ENCODE measurements at regions not wholly inside any gene's neighbourhood (a gene's known extent, or its start where the extent isn't known, plus 50 kb on each side); places are given as distances from the start of the nearest gene placed in this dataset.

DNA sequence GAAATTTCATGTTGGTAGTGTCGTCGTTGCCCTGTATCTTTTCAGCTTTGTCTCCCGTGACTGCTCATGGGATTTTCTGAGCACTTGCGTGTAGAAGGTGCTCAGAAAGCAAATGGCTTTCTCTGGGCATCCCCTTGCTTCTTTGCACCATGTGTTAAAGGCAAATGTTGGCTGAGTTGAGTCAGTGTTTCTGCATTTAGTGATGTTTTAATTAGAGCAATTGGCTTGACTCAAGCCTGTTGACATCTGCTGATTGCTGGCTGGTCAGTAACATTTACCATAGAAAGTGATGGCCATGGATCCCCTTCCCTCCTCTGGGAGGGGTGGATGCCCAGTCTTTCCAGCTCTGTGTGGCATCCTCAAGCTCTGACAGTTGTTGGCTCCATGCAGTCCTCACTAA is 187.2 kb upstream of the MPHOSPH6 start:
- DNase-seq, result no peak

DNA sequence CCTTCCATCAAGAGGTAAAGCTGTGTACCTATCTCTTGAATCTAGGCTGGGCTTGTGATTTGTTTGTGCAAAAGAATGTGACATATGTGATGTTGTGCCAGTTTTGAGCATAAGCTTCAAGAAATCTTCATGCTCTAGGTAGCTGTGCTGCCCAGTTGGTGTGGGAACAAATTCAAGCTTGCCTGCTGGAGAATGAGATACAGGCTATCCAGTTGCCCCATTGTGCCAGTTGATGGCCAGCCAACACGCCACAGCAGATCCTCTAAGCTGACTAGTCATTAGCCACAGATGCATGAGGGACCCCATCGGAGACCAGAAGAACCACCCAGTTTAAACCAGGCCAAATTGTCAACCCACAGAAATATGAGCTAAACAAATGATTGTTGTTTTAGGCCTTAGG is 180.5 kb upstream of the MPHOSPH6 start:
- DNase-seq, result no peak

DNA sequence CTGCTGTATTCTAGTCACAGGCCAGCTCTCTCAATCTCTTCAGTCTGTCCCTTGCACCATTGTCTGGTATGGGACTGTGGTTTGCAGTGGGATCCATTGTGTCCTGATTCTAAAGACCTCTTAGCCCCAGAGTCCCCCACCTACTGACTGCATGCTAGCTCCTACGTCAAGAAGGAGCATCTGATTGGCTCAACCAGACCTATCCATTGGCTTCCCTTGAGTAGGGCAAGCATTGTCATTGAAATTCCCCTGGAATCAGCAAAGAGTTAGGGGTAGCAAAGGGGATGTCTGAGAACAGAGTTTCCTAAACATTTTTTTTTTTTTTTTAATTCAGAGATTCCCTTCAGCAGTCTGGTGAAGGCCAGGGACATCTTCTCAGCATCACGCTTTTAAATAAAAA is 175.3 kb upstream of the MPHOSPH6 start:
- DNase-seq, result no peak

DNA sequence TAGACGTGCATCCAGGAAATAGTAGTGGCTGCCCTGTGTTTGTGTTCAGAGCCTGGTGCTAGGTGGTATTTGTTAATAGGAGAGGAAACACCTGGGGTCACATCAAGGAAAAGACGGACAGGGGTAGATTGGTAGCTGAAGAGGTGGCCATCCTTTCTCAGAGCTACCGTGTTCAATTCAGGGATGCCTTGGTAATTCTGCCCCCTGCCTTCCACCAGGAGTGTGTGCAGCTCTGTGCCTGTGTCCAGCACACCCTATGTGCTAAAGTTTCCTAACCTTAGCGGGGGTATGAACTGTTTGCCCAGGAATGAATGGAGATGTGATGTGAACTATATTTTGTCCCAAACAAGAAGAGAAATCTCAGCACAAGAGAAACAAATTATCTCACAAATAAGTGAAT is 174.1 kb upstream of the MPHOSPH6 start:
- DNase-seq, result no peak

DNA sequence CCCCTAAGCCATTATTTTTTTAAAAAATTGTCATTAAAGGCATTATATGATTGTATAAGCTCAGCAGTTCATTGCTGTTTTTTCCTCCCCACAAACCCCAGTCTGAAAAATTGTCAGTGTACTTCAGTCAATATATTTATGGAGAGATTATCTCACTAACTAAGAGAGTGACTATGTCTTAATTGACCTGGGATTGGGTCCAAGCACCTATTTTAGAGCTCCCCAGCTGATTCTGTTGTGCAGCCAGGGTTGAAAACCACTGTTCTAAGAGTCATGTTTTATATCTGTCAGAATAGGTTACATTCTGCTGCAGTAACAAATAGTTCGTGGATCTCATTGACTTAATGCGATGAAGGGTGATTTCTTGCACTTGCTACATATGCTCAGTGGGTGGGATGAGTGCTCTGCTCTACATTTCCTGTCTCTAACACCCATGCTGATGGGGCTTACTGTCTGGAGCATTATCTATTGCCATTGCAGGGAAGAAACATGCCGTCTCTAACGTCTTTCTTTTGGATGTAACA is 171.2 kb upstream of the MPHOSPH6 start:
- no peak for DNase-seq

DNA sequence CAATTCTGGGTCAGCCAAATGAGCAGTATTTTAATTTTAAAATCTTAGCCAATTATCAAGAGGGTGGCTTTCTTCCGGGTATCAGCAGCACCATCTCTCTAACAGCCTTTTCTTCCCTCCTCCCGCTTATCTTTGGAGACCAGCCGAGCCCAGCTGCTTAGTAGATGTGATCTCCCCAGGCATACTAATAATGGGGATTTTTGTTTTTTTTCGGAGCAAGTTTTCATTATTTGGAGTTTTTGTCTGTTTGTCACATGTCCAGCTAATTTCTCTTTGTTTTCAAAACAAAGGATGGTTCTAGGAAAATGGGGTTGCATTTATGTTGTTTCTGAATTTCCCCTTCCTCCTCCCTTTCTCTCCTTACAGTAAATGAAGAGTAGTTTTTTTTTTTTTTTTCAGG is 170.5 kb upstream of the MPHOSPH6 start:
- DNase-seq, result no peak

DNA sequence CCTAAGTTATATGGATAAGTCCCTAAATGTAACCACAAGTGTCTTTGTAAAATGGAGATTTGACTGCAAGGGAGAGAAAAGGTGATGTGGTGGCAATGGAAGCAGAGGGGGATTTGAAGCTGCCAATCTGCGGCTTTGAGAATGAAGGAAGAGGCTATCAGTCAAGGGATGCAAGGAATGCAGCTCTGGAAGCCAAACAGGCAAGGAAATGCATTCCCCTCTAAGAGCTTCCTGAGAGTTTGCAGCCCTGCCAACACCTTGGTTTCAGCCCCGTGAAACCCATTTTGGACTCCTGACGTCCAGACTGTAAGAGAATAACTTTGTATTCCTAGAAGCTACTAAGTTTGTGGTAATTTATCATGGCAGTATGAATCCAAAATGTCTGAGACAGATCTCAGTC is 167.3 kb upstream of the MPHOSPH6 start:
- no peak for DNase-seq

DNA sequence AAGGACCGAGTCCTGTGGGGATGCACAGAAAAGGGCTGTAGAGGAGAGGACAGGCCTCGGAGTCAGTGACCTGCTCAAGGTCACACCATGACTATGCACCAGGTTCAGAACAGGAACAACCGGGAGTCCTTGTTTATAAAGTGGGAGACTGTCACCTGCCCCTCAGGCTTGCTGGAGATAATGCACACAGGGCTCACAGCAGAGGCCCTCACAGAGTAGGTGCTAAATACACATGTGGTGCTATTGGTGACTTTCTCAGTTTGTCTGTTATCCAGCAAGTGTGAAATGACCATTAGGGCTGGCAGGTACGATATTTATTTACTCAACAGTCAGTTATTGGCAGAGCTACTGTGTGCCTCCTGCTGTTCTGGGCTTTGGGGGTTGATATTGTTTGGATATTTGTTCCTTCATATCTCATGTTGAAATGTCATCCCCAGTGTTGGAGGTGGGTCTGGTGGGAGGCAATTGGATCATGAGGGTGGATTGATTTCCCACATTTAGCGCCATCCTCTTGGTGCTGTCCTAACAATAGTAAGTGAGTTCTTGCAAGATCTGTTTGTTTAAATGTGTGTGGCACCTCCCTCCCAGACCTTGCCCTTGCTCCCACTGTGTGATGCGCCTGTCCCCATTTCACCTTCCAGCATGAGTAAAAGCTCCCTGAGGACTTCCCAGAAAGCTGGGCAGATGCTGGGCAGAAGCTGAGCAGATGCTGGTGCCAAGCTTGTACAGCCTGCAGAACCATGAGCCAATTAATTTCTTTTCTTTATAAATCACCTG is 162.1 kb upstream of the MPHOSPH6 start:
- DNase-seq, result no peak

DNA sequence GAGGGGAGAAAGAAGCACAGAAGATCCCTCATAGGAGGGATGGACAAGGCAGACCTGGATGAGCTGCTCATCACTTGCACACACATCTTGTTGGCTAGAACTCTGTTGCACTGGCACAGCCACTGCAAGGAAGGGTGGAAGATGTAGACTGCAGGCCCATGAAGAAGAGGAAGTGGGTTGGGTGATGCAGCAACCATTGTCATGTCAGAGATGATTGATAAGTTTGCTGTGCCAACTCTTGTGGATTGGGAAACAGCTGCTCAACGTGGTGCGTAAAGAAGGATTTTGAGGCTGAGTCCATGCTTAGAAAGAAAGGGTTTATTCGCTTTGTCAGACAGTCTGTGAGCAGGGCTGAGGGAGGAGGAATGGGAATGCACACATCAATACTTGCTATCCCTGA is 161.4 kb upstream of the MPHOSPH6 start:
- DNase-seq, result no peak

DNA sequence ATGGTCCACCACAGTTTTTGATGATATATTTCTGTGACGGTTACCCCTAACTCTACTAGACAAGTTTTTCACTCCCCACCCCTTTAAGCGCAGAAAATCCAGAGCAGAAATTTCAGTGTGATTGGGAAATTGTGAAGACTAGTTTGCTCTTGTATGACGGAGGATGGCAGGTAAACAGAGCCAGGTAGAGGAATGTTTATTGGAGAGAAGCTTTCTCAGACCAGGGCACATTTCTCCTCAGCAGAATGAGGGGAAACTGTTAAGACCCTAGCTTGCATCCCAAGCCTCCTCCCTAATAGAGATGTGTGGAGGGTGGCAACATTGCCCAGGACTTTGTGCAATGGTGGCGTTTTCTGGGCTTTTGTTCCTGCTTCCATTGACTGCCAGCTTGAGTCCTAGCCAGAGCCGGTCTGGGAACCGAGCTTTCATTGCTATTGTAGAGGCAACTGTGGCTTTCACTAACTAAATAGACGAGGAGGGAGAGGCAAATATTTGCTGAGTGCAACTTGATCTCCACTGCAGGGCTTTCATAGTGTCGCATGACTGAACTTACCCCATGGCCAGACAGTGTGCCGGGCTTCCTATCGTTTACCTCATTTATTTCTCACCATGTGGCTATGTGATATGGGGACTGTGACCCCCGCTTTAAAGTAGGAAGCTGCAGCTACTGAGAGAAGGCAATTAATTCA is 159.6 kb upstream of the MPHOSPH6 start:
- DNase-seq, result no peak

DNA sequence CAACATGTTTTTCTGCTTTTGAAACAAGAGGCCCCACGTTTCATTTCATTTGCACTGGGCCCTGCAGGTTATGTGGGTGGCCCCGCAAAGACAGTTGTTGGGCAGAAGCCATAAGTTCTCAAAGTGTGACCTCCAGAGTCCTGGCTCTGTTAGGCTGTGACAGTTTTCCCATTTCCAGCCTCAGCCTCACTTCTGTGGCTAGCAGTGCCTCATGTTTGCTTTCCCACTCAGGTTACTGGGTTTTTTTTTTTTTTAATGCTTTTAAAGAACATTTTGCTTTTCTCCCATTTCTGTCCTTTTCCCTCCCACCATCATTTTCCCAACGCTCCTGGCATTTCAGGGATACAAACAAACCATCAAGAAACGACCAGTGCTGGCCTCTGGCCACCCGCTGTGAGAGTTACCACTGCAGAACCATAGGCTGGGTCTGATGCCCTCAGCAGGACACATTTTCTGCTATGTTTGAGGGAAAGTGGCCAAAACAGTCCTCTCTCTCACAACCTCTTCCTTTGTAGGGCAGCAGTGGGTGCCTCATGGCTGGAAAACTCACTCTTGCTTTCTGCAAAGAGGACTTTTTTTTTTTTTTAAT is 159.0 kb upstream of the MPHOSPH6 start:
- no peak for DNase-seq

DNA sequence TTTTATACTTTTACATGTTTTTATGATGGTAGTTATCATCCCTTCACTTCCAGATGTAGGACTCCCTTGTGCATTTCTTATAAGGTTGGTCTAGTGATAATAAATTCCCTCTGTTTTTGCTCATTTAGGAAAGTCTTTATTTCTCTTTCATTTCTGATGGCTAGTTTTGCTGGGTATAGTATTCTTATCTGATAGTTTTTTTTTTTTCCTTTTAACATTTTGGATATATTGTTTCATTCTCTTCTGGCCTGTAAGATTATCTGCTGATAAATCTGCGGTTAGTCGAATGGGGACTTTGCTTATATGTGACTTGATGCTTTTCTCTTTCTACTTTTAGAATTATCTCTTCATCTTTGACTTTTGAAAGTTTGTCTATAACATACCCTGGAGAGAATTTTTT is 153.1 kb upstream of the MPHOSPH6 start:
- DNase-seq, result no peak

DNA sequence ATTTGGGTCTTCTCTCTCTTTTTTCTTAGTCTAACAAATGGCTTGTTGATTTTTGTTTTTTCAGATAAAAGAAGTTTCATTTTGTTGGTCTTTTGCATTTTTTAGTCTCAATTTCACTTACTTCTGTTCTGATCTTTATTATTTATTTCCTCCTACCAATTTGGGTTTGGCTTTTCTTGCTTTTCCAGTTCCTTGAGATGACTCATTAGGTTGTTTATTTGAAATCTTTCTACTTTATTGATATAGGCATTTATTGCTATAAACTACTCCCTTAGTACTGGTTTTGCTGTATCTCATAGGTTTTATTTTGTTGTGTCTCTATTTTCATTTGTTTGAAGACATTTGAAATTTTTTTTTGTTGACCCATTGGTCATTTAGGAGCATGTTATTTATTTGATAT is 152.2 kb upstream of the MPHOSPH6 start:
- DNase-seq, result no peak

DNA sequence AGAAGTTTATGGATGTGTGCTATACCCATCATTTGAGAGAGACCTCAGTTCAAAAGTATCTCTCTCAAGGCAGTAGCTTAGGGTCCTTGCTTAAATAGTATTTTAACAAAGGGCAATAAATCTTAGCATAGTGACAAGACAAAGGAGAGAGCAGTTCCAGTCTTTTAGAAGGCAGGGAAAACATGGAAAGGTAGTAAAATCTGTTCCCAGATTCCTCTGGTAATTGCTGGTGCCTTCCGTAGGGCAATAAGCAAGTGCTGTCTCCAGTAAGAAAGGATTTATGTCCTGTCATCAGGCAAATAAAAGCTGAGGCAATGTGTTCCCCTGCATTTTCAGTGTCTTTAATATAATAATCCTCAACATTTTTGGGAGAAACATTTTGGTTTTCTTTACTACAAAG is 149.0 kb upstream of the MPHOSPH6 start:
- DNase-seq, result no peak

DNA sequence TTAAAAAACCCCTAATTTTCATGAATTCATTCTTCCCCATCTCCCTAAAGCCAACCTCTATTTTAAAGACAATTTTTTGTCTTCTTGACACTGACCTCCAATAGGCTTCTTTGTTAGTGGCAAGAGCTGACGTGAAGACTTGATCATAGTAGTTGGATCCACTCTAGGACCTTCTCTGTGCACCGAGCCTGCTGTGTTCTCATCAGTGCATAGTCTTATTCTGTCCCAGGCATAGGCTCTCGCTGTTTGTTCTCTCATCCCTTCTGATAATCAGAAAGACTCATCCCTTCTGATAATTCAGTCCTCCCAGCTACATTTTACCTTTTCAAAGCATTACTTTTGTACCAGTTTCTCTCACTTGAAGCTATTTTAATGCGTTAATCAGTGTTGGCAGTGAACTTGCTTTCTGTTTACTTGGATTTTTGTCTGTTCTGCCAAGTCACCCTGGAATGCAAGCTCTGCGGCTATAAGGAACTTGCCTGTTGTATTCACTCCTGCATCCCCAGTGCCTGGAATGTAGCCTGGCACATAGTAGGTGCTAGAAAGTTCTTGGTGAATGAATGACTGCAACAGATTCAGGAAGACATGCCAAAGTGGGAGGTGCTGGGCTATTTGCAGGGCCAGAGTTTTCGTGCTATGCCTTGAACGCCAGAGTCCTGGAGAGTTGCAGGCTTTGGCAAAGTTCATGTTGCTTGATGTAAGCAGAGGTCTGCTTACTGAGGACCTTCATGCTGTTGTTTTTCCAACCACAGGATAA is 147.6 kb upstream of the MPHOSPH6 start:
- DNase-seq, result no peak

DNA sequence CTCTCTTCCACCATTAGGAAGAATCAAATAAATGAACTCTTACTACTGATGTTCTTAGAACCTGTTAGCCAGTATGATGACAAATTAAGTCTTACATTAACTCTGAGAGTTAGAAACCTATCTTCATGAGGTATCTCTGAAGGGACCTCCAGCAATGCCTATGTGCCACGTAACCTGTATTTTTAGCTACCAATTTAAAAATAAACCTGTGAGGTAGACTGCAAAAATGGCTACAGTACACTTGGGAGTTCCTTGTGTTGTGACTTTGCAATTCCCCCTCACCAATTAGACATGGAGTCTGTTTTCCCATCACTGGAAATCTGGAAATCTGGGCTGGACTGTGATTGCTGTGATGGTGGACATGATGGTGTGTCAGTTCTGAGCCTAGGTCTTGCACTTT is 143.7 kb upstream of the MPHOSPH6 start:
- no peak for DNase-seq

DNA sequence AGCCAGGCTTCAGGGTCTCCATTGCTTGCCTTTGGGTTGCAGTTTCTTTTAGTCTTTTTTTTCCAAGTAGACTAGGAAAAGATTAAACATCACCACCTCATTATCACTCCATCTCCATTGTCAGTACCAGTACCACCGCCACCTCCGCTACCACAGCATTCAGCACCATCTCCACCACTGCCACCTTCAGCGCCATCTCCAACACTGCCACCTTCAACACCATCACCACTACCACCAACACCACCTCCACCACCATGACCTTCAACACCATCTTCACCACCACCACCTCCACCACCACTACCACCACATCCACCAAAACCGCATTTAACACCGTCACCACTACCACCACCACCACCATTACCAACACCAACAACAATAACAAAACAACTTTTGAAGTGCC is 141.5 kb upstream of the MPHOSPH6 start:
- no peak for DNase-seq

DNA sequence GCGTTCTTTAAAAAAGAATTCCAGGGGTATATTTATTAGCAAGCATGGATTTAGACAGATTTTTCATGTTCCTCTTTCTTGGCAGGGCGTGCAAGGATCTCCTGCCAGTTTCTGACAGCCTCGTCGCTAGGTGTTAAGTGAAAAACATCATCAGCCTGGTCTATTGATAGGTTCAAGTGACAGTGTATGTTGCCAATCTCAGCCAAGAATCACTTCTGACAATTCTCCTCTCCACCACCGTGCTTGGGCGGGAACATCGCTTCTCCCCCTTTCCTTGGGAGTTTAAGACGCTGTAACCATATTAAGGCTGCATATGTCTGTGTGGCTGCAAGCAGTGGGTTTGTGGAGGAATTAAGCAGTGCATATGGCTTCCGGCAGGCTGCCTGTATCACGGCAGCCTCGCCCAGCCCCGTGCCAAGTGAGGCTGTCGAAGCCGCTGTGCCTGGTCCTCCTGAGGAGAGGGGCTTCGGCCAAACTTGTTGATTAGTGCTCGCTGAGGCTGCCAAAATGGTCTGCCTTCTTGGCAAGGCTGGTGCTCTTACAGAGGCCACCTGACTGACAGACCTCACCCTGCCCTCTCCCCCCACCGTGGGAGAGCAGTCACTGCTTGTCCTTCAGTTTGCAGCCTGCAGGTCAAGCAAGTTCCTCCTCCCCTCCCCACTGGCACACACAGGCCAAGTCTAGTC is 132.2 kb upstream of the MPHOSPH6 start:
- no peak for DNase-seq

DNA sequence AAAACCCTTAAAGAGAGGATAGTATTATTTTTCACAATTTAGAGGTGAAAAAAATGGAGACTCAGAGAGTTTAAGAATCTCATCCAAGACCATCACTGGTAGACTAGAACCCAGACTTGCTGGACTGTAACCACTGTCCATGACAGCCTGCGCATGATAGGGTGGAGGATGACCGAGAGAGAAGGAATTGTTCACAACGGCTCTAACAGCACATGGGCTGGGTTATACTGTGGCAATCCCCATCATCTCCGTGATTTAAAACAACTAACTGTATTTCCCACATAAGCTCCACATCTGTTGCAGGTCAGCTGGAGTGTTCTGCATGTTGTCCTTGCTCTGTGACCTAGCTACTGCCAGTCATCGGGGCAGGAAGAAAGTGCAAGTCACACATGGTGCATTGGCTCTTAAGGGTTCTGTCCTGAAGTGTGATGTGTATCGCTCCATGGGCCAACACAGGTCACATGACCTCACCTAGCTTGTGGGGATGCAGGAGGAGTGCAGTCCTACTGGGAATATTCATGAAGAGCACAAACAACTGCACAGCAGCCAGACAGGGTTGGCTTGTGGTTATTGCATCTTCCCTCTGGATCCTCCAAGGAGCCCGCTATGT is 131.2 kb upstream of the MPHOSPH6 start:
- no peak for DNase-seq

DNA sequence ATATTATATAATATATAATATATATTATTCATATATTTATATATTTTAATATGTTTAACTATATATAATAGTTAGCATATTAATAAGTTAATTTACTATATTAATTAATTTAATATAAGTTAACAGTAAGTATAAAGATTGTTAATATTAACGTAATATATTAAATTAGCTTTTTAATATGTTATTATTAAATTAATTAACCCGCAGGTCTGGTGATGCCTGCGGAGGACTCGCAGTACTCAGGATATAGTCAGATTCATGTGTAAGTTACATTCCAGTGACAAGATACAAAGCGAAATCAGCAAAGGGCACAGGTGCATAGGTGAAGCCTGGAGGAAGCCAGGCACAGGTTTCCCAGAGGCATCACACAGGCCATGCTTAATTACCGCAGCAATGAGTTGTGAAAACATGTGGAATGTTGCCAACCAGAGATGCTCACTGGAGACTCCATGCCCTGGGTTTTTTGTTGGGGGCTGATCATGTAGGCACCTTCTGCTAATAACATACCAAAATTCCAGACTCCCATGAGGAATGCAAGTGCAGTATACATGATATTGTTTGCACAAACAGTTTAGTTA is 130.4 kb upstream of the MPHOSPH6 start:
- no peak for DNase-seq

DNA sequence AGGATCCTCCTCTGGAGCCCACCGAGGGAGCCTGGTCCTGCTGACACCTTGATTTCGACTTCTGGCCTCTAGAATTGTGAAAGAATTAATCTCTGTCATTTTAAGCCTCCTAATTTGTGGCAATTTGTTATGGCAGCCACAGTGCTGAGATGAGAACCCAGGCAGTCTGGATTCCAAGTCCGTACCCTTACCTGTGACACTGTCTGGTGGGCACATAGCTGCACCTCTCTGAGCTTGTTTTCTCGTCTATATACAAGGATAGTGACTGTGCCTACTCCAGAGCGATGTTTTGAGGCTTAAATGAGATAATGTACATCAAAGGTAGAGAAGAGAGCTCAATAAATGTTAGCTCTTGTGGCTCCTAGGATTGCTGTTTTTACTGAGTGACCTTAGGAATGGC is 128.4 kb upstream of the MPHOSPH6 start:
- no peak for DNase-seq

Measured in activated CD4-positive, CD25-positive, alpha-beta regulatory T cell (primary cell).